ENCODE measurements at regions not wholly inside any gene's neighbourhood (a gene's known extent, or its start where the extent isn't known, plus 50 kb on each side); places are given as distances from the start of the nearest gene placed in this dataset.

DNA sequence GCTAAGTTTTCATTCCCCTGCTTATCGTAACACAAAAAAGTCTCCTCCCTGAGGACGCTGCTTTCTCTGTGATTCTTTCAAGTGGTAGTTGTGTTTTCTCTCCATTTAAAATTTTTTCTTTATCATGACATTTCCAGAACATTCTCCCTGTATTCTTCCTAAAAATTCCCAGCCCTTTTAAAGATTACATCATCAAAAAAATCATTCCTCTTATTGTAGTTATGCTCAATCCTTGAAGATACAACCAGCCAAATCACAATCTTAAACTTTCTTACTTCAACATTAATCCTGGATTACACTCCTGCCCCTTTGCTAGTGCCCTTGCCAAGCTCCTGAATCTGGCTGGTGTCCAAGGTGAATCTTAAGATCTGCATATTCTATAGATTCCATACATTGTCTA is 163.7 kb upstream of the CBLB start:
- TF ChIP-seq SUZ12 (IDR thresholded peaks at IDR 0.05; ENCODE audit: extremely low read depth, insufficient read depth, insufficient read length): no peak
- TF ChIP-seq ZNF274 (IDR thresholded peaks at IDR 0.05; ENCODE audit: low read depth, low read length): no peak
